ENCODE measurements at regions not wholly inside any gene's neighbourhood (a gene's known extent, or its start where the extent isn't known, plus 50 kb on each side); places are given as distances from the start of the nearest gene placed in this dataset.
A peak's percentile ranks its signal among the peaks of the same experiment; 100 is the strongest.

GRCh38 chr2:128809259-128809636, 490.6 kb upstream of the HS6ST1 start:
- DNase-seq: no peak

GRCh38 chr2:128809880-128810279, 491.2 kb upstream of the HS6ST1 start:
- no peak for DNase-seq

- no peak for DNase-seq
Measured at GRCh38 chr2:128812183-128812940, 493.7 kb upstream of the HS6ST1 start.

- no peak for DNase-seq
Measured at GRCh38 chr2:128813352-128814034, 494.8 kb upstream of the HS6ST1 start.

- DNase-seq: no peak
Measured at GRCh38 chr2:128815248-128815647, 496.6 kb upstream of the HS6ST1 start.

GRCh38 chr2:128817171-128817570, 498.5 kb upstream of the HS6ST1 start:
- no peak for DNase-seq

GRCh38 chr2:128817813-128818212, 499.1 kb upstream of the HS6ST1 start:
- DNase-seq: no peak

GRCh38 chr2:128818248-128818647, 499.6 kb upstream of the HS6ST1 start:
- DNase-seq: no peak

GRCh38 chr2:128818704-128819491, 500.2 kb upstream of the HS6ST1 start:
- DNase-seq: no peak

- DNase-seq: no peak
Measured at GRCh38 chr2:128820452-128820851, 501.8 kb upstream of the HS6ST1 start.

- DNase-seq: no peak
Measured at GRCh38 chr2:128821010-128821409, 502.3 kb upstream of the HS6ST1 start.

- peak; percentile 1 for DNase-seq
Measured at GRCh38 chr2:128832946-128833663, 514.4 kb upstream of the HS6ST1 start.

- DNase-seq: no peak
Measured at GRCh38 chr2:128833664-128834027, 515.0 kb upstream of the HS6ST1 start.

- peak; percentile 11 for DNase-seq
Measured at GRCh38 chr2:128834207-128834879, 515.7 kb upstream of the HS6ST1 start.

GRCh38 chr2:128834880-128835252, 516.2 kb upstream of the HS6ST1 start:
- no peak for DNase-seq

GRCh38 chr2:128835342-128835855, 516.7 kb upstream of the HS6ST1 start:
- DNase-seq: no peak

- no peak for DNase-seq
Measured at GRCh38 chr2:128835974-128836373, 517.3 kb upstream of the HS6ST1 start.

GRCh38 chr2:128836559-128837100, 518.0 kb upstream of the HS6ST1 start:
- DNase-seq: no peak

- no peak for DNase-seq
Measured at GRCh38 chr2:128838244-128838643, 519.6 kb upstream of the HS6ST1 start.

GRCh38 chr2:128841803-128842202, 523.1 kb upstream of the HS6ST1 start:
- no peak for DNase-seq

- no peak for DNase-seq
Measured at GRCh38 chr2:128867311-128867710, 548.6 kb upstream of the HS6ST1 start.

Measured in NCI-H1417 treated with DMSO at 0.1 percent for 48 hours (cell line).